H1 (cell line): ENCODE measurements at regions not wholly inside any gene's neighbourhood (a gene's known extent, or its start where the extent isn't known, plus 50 kb on each side); places are given as distances from the start of the nearest gene placed in this dataset.
A peak's percentile ranks its signal among the peaks of the same experiment; 100 is the strongest.

Experiments used
- CTCF ChIP-seq, 3 experiments: IDR thresholded peaks; 1 replicate in 2 of 3; 2 replicates in 1 of 3; pipeline versions ENCODE4 v1.5.1 to v1.6.1; 2011; ENCODE audit warnings: low read length in 3 of 3, mild to moderate bottlenecking in 3 of 3, inconsistent platforms in 2 of 3, low read depth in 1 of 3, moderate library complexity in 1 of 3; ENCODE audit not compliant: insufficient read depth in 1 of 3; ENCODE audit errors: control extremely low read depth in 1 of 3
- EP300 ChIP-seq, 2 experiments: IDR thresholded peaks; 1 replicate in 1 of 2; 2 replicates in 1 of 2; pipeline ENCODE4 v1.6.1; 2011 to 2012; ENCODE audit warnings: low read depth in 2 of 2, low read length in 2 of 2, mild to moderate bottlenecking in 2 of 2, borderline replicate concordance in 1 of 2, inconsistent platforms in 1 of 2, moderate library complexity in 1 of 2
- NANOG ChIP-seq: IDR thresholded peaks from 2 replicates; pipeline ENCODE4 v1.6.1; 2011; ENCODE audit warnings: low read length, low read depth, mild to moderate bottlenecking, inconsistent platforms; ENCODE audit not compliant: insufficient read depth, poor library complexity, severe bottlenecking
- NRF1 ChIP-seq: IDR thresholded peaks from 2 replicates; pipeline ENCODE4 v1.6.1; 2011; ENCODE audit warnings: mild to moderate bottlenecking, low read depth, low read length, improper control_type of control experiment
- PHF8 ChIP-seq: fragments of 200-600 bp; sonication (generic); conservative IDR thresholded peaks from 2 replicates; pipeline ENCODE4 v1.7.1; 2012; ENCODE audit warnings: low read depth, mild to moderate bottlenecking, inconsistent platforms, low read length, moderate library complexity
- POLR2A ChIP-seq, 2 experiments: IDR thresholded peaks; 1 replicate in 1 of 2; 2 replicates in 1 of 2; pipeline ENCODE4 v1.6.1; 2011; ENCODE audit warnings: low read depth in 2 of 2, low read length in 2 of 2, mild to moderate bottlenecking in 2 of 2; ENCODE audit errors: control extremely low read depth in 1 of 2
- POLR2AphosphoS5 ChIP-seq: IDR thresholded peaks from 2 replicates; pipeline ENCODE4 v1.6.1; 2011; ENCODE audit warnings: low read depth, low read length
- RNF2 ChIP-seq: fragments of 200-900, 300-1000 bp; sonication (generic); IDR thresholded peaks from 2 replicates; pipeline ENCODE4 v1.7.1; 2016; ENCODE audit warnings: borderline replicate concordance, low read depth, mild to moderate bottlenecking, antibody characterized with exemption, low read length; ENCODE audit not compliant: poor library complexity, severe bottlenecking; ENCODE audit errors: missing control alignments
- ZNF274 ChIP-seq: IDR thresholded peaks from 2 replicates; pipeline ENCODE4 v1.7.0; 2012; ENCODE audit warnings: low read length, borderline replicate concordance; ENCODE audit errors: extremely low read depth
- TF ChIP-seq, protein P1 (sequence below): IDR thresholded peaks from 2 replicates; pipeline ENCODE4 v1.6.1; 2012; ENCODE audit warnings: low read length, inconsistent platforms

- TF ChIP-seq RNF2 (no peak), CTCF (IDR thresholded peaks at IDR 0.05; ENCODE audit: control extremely low read depth in 1 of 3, insufficient read depth in 1 of 3, low read depth in 1 of 3, low read length in 3 of 3) (peak in 2 of 3 experiments; percentile 31 to 44; a peak in 2 of 4 replicates), POLR2AphosphoS5 (no peak), NANOG (no peak), POLR2A (IDR thresholded peaks at IDR 0.05; ENCODE audit: control extremely low read depth in 1 of 2, low read depth in 2 of 2, low read length in 2 of 2) (no peak), NRF1 (no peak), ZNF274 (no peak), PHF8 (no peak), EP300 (IDR thresholded peaks at IDR 0.05; ENCODE audit: borderline replicate concordance in 1 of 2, low read depth in 2 of 2, low read length in 2 of 2) (no peak)
- TF ChIP-seq, protein P1, sequence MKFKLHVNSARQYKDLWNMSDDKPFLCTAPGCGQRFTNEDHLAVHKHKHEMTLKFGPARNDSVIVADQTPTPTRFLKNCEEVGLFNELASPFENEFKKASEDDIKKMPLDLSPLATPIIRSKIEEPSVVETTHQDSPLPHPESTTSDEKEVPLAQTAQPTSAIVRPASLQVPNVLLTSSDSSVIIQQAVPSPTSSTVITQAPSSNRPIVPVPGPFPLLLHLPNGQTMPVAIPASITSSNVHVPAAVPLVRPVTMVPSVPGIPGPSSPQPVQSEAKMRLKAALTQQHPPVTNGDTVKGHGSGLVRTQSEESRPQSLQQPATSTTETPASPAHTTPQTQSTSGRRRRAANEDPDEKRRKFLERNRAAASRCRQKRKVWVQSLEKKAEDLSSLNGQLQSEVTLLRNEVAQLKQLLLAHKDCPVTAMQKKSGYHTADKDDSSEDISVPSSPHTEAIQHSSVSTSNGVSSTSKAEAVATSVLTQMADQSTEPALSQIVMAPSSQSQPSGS: no peak
Measured at GRCh38 chr4:63275491-63275890, 1133.8 kb downstream of the TECRL start.
